Endodermal cell (in vitro differentiated cells): ENCODE measurements at regions not wholly inside any gene's neighbourhood (a gene's known extent, or its start where the extent isn't known, plus 50 kb on each side); places are given as distances from the start of the nearest gene placed in this dataset.

ENCODE experiments used
- DNase-seq: peaks from one replicate; pipeline ENCODE4 v3.0.0-alpha.2; 2017
- H3K27ac ChIP-seq: 2 replicates; pipeline ENCODE4 v1.5.1; 2013; ENCODE audit warnings: mild to moderate bottlenecking, low read depth, low read length, moderate library complexity
- H3K27me3 ChIP-seq: 2 replicates; pipeline ENCODE4 v1.6.1; 2013; ENCODE audit warnings: mild to moderate bottlenecking, low read length, moderate library complexity; ENCODE audit not compliant: insufficient read depth, control insufficient read depth, poor library complexity, severe bottlenecking
- H3K36me3 ChIP-seq: 2 replicates; pipeline ENCODE4 v1.7.0; 2013; ENCODE audit warnings: mild to moderate bottlenecking, low read length, moderate library complexity; ENCODE audit not compliant: control insufficient read depth, insufficient read depth
- H3K4me1 ChIP-seq: one replicate; pipeline ENCODE4 v1.7.0; 2013; ENCODE audit warnings: low read length; ENCODE audit not compliant: control insufficient read depth, insufficient read depth
- H3K4me3 ChIP-seq: 2 replicates; pipeline ENCODE4 v1.5.1; 2013; ENCODE audit warnings: mild to moderate bottlenecking, low read length, moderate library complexity
- H3K9ac ChIP-seq: 2 replicates; pipeline ENCODE4 v1.6.1; 2013; ENCODE audit warnings: mild to moderate bottlenecking, low read length, moderate library complexity; ENCODE audit not compliant: poor library complexity, severe bottlenecking; ENCODE audit errors: extremely low read depth
- H3K9me3 ChIP-seq: 2 replicates; pipeline ENCODE4 v1.6.1; 2013; ENCODE audit warnings: mild to moderate bottlenecking, low read length, moderate library complexity; ENCODE audit not compliant: control insufficient read depth
- H3K27ac Mint-ChIP-seq: 2 replicates; pipeline ENCODE4 v1.8.0; 2020; ENCODE audit warnings: mixed read lengths
- H3K27me3 Mint-ChIP-seq: 2 replicates; pipeline ENCODE4 v1.8.0; 2021; ENCODE audit warnings: mild to moderate bottlenecking, mixed read lengths; ENCODE audit not compliant: insufficient read depth
- H3K36me3 Mint-ChIP-seq: 2 replicates; pipeline ENCODE4 v1.8.0; 2020; ENCODE audit warnings: low read depth, mixed read lengths
- H3K4me1 Mint-ChIP-seq: 2 replicates; pipeline ENCODE4 v1.8.0; 2020; ENCODE audit warnings: mixed read lengths
- H3K4me3 Mint-ChIP-seq: 2 replicates; pipeline ENCODE4 v1.8.0; 2020; ENCODE audit warnings: mild to moderate bottlenecking, moderate library complexity, mixed read lengths
- H3K9me3 Mint-ChIP-seq: 2 replicates; pipeline ENCODE4 v1.8.0; 2020; ENCODE audit warnings: mild to moderate bottlenecking, mixed read lengths
- WGBS, 2 experiments: methylation state at CpG; one replicate each; pipeline versions ENCODE4 v1.1.5 to v1.1.7; 2013; ENCODE audit warnings: missing lambda C conversion rate in 2 of 2, mixed read lengths in 1 of 2; ENCODE audit not compliant: insufficient coverage in 1 of 2, insufficient read length in 1 of 2; 5-methylcytosine and 5-hydroxymethylcytosine counted together
- TF ChIP-seq, protein P1 (sequence below): fragments of 200-600 bp; sonication (generic); conservative IDR thresholded peaks from 2 replicates; pipeline ENCODE4 v1.5.0; 2021; ENCODE audit warnings: antibody characterized with exemption, mild to moderate bottlenecking

GRCh38 chr4:137263206-137263605 is 269.1 kb downstream of the PCDH18 start:
- H3K36me3 ChIP-seq: no peaks in the 10 kb centered on the region
- no peak overlapping the region for H3K27ac Mint-ChIP-seq
- H3K4me3 ChIP-seq: no peak overlapping the region
- H3K4me1 Mint-ChIP-seq: peaks cover 6% of the 10 kb centered on the region
- no peaks in the 10 kb centered on the region for H3K4me1 ChIP-seq
- no peaks in the 10 kb centered on the region for H3K27me3 Mint-ChIP-seq
- no peaks in the 10 kb centered on the region for H3K9me3 ChIP-seq
- no peak overlapping the region for H3K9ac ChIP-seq
- no peak overlapping the region for H3K4me3 Mint-ChIP-seq
- no peak overlapping the region for H3K27ac ChIP-seq
- H3K9me3 Mint-ChIP-seq: no peaks in the 10 kb centered on the region
- DNase-seq: no peak
- no peaks in the 10 kb centered on the region for H3K27me3 ChIP-seq
- TF ChIP-seq, protein P1, sequence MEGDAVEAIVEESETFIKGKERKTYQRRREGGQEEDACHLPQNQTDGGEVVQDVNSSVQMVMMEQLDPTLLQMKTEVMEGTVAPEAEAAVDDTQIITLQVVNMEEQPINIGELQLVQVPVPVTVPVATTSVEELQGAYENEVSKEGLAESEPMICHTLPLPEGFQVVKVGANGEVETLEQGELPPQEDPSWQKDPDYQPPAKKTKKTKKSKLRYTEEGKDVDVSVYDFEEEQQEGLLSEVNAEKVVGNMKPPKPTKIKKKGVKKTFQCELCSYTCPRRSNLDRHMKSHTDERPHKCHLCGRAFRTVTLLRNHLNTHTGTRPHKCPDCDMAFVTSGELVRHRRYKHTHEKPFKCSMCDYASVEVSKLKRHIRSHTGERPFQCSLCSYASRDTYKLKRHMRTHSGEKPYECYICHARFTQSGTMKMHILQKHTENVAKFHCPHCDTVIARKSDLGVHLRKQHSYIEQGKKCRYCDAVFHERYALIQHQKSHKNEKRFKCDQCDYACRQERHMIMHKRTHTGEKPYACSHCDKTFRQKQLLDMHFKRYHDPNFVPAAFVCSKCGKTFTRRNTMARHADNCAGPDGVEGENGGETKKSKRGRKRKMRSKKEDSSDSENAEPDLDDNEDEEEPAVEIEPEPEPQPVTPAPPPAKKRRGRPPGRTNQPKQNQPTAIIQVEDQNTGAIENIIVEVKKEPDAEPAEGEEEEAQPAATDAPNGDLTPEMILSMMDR: no peak
- 86 to 100% methylated on average over 1 to 3 of the region's 3 CpGs for WGBS, 2 experiments
- no peaks in the 10 kb centered on the region for H3K36me3 Mint-ChIP-seq

GRCh38 chr4:137253949-137254348 is 278.3 kb downstream of the PCDH18 start:
- no peaks in the 10 kb centered on the region for H3K4me1 Mint-ChIP-seq

DNA sequence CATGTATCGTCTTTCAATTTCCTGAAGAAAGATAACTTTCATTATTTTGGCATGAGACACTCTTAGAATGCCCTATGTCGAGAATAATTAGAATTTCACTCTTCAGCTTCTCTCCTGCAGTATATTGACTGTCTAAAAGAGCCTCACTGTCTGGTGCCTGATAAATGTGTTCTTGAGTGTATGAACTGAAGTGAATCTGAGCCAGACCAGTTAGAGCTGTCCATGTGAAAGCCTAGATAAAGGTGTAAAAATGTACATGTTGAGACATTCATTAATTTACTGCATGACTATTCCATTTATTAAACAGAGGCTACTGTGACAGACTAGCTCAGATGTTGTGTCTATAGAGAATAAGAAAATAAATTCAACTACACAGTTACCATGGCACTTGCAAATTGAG is 283.2 kb downstream of the PCDH18 start:
- H3K9me3 ChIP-seq: peaks cover 3% of the 10 kb centered on the region
- Mint-ChIP-seq H3K27ac (no peak overlapping the region), H3K9me3 (peaks cover under 1% of the 10 kb centered on the region), H3K4me3 (no peak overlapping the region), H3K27me3 (no peaks in the 10 kb centered on the region), H3K4me1 (no peaks in the 10 kb centered on the region), H3K36me3 (no peaks in the 10 kb centered on the region)
- no peak for DNase-seq
- TF ChIP-seq, protein P1: no peak
- no peak overlapping the region for H3K9ac ChIP-seq
- no peak overlapping the region for H3K27ac ChIP-seq
- no peak overlapping the region for H3K4me3 ChIP-seq
- 86 to 92% methylated on average over 1 to 2 of the region's 2 CpGs for WGBS, 2 experiments
- no peaks in the 10 kb centered on the region for H3K4me1 ChIP-seq
- no peaks in the 10 kb centered on the region for H3K36me3 ChIP-seq
- H3K27me3 ChIP-seq: no peaks in the 10 kb centered on the region

More at GRCh38 chr4:137253949-137254348, 278.3 kb downstream of the PCDH18 start:
- DNase-seq: no peak
- Histone ChIP-seq H3K4me3 (no peak overlapping the region), H3K4me1 (no peaks in the 10 kb centered on the region), H3K9me3 (peaks cover 18% of the 10 kb centered on the region), H3K36me3 (no peaks in the 10 kb centered on the region), H3K27ac (no peak overlapping the region), H3K27me3 (no peaks in the 10 kb centered on the region), H3K9ac (no peak overlapping the region)
- Mint-ChIP-seq H3K9me3 (peaks cover 16% of the 10 kb centered on the region), H3K27ac (no peak overlapping the region), H3K4me3 (no peak overlapping the region), H3K27me3 (no peaks in the 10 kb centered on the region), H3K36me3 (no peaks in the 10 kb centered on the region)
- TF ChIP-seq, protein P1: no peak
